ENCODE measurements at regions not wholly inside any gene's neighbourhood (a gene's known extent, or its start where the extent isn't known, plus 50 kb on each side); places are given as distances from the start of the nearest gene placed in this dataset.

- peak; percentile 66 for DNase-seq (ENCODE audit: low read depth)
- TF ChIP-seq MYC (IDR thresholded peaks at IDR 0.05; ENCODE audit: low read depth, low read length) (no peak), POLR2A (IDR thresholded peaks at IDR 0.05; ENCODE audit: extremely low read depth, insufficient read length) (no peak)
- TF ChIP-seq, protein P1, sequence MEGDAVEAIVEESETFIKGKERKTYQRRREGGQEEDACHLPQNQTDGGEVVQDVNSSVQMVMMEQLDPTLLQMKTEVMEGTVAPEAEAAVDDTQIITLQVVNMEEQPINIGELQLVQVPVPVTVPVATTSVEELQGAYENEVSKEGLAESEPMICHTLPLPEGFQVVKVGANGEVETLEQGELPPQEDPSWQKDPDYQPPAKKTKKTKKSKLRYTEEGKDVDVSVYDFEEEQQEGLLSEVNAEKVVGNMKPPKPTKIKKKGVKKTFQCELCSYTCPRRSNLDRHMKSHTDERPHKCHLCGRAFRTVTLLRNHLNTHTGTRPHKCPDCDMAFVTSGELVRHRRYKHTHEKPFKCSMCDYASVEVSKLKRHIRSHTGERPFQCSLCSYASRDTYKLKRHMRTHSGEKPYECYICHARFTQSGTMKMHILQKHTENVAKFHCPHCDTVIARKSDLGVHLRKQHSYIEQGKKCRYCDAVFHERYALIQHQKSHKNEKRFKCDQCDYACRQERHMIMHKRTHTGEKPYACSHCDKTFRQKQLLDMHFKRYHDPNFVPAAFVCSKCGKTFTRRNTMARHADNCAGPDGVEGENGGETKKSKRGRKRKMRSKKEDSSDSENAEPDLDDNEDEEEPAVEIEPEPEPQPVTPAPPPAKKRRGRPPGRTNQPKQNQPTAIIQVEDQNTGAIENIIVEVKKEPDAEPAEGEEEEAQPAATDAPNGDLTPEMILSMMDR (IDR thresholded peaks at IDR 0.05; ENCODE audit: low read depth, low read length): peak; percentile 39
- TF ChIP-seq, protein P2, sequence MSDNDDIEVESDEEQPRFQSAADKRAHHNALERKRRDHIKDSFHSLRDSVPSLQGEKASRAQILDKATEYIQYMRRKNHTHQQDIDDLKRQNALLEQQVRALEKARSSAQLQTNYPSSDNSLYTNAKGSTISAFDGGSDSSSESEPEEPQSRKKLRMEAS (IDR thresholded peaks at IDR 0.05; ENCODE audit: low read depth, low read length): no peak
- H3K4me3 ChIP-seq (ENCODE audit: low read depth, low read length): no peak overlapping the region
Measured at GRCh38 chr3:157618075-157618760, 115.0 kb upstream of the VEPH1 start.

DNA sequence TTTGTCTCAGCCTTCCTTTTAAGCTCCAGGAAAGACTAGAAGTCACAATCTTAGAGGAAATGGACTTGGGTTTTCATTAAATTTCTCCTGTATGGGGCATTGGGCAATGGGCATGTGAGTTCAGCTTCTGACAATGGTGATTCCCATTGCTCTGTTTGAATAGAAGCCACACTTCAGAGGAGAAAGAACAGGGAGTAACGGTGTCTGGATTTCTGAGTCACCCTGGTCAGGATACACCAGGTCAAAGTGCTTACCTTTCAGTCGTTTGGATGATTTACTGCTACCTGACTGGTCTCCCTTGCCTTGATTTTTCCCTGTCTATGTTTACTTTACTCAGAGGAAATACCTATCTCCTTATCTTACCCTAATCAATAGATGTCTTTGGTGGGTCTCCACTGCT lies 111.7 kb upstream of the VEPH1 start:
- DNase-seq (ENCODE audit: low read depth): no peak

GRCh38 chr3:157611536-157612076 lies 108.4 kb upstream of the VEPH1 start:
- no peak for DNase-seq (ENCODE audit: low read depth)
- no peak for TF ChIP-seq POLR2A (IDR thresholded peaks at IDR 0.05; ENCODE audit: extremely low read depth, insufficient read length)
- no peak for TF ChIP-seq MYC (IDR thresholded peaks at IDR 0.05; ENCODE audit: low read depth, low read length)
- TF ChIP-seq, protein P1 (IDR thresholded peaks at IDR 0.05; ENCODE audit: low read depth, low read length): no peak
- TF ChIP-seq, protein P2 (IDR thresholded peaks at IDR 0.05; ENCODE audit: low read depth, low read length): no peak
- no peak overlapping the region for H3K4me3 ChIP-seq (ENCODE audit: low read depth, low read length)

More for the DNA sequence above, 111.7 kb upstream of the VEPH1 start:
- TF ChIP-seq, protein P2 (IDR thresholded peaks at IDR 0.05; ENCODE audit: low read depth, low read length): no peak
- TF ChIP-seq, protein P1 (IDR thresholded peaks at IDR 0.05; ENCODE audit: low read depth, low read length): no peak
- TF ChIP-seq POLR2A (IDR thresholded peaks at IDR 0.05; ENCODE audit: extremely low read depth, insufficient read length): no peak
- no peak for TF ChIP-seq MYC (IDR thresholded peaks at IDR 0.05; ENCODE audit: low read depth, low read length)
- H3K4me3 ChIP-seq (ENCODE audit: low read depth, low read length): no peak overlapping the region

DNA sequence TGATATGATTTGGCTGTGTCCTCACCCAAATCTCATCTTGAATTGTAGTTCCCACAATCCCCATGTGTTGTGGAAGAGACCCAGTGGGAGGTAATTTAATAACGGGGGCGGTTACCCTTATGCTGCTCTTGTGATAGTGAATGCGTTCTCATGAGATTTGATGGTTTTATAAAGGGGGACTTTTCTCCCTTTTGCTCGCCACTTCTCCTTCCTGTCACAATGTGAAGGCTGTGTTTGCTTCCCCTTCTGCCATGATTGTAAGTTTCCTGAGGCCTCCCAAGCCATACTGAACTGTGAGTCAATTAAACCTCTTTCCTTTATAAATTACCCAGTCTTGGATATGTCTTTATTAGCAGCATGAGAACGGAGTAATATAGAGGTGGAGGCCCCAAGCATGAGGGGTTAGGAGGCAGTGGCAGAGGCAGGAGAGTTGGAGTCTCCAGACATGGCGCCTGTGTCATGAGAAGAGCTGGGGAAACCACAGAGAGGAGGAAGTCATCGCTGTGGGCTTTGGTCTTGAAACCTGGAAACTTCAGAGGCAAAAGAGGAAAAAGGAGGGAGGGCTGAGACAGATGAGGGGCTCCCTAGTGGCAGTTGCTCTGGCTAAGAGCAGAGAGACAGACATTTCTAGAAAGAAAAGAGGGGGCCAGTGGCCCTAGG lies 107.8 kb upstream of the VEPH1 start:
- no peak for TF ChIP-seq POLR2A (IDR thresholded peaks at IDR 0.05; ENCODE audit: extremely low read depth, insufficient read length)
- TF ChIP-seq, protein P2 (IDR thresholded peaks at IDR 0.05; ENCODE audit: low read depth, low read length): no peak
- TF ChIP-seq, protein P1 (IDR thresholded peaks at IDR 0.05; ENCODE audit: low read depth, low read length): no peak
- DNase-seq (ENCODE audit: low read depth): peak; percentile 24
- no peak overlapping the region for H3K4me3 ChIP-seq (ENCODE audit: low read depth, low read length)

- TF ChIP-seq, protein P1 (IDR thresholded peaks at IDR 0.05; ENCODE audit: low read depth, low read length): no peak
- TF ChIP-seq POLR2A (IDR thresholded peaks at IDR 0.05; ENCODE audit: extremely low read depth, insufficient read length): no peak
- TF ChIP-seq, protein P2 (IDR thresholded peaks at IDR 0.05; ENCODE audit: low read depth, low read length): no peak
- TF ChIP-seq MYC (IDR thresholded peaks at IDR 0.05; ENCODE audit: low read depth, low read length): no peak
- H3K4me3 ChIP-seq (ENCODE audit: low read depth, low read length): no peak overlapping the region
Measured at GRCh38 chr3:157607826-157608405, 104.7 kb upstream of the VEPH1 start.

More at GRCh38 chr3:157607826-157608405, 104.7 kb upstream of the VEPH1 start:
- DNase-seq (ENCODE audit: low read depth): no peak
